LoVo (cell line): ENCODE measurements at regions not wholly inside any gene's neighbourhood (a gene's known extent, or its start where the extent isn't known, plus 50 kb on each side); places are given as distances from the start of the nearest gene placed in this dataset.

Experiments used
- DNase-seq: peaks from one replicate; pipeline ENCODE4 v3.0.0-alpha.2; 2016; ENCODE audit warnings: low spot score

GRCh38 chr4:171759274-171759673, 53.9 kb upstream of the GALNTL6 start:
- no peak for DNase-seq

- no peak for DNase-seq
These were observed 61.7 kb upstream of the GALNTL6 start for GRCh38 chr4:171751538-171751937.

GRCh38 chr4:171746418-171746817, 66.8 kb upstream of the GALNTL6 start:
- no peak for DNase-seq

GRCh38 chr4:171742436-171742835, 70.8 kb upstream of the GALNTL6 start:
- DNase-seq, result no peak

GRCh38 chr4:171727185-171727584, 86.0 kb upstream of the GALNTL6 start:
- DNase-seq, result no peak

GRCh38 chr4:171721937-171722336, 91.3 kb upstream of the GALNTL6 start:
- DNase-seq, result no peak

- DNase-seq, result no peak
These were observed 93.5 kb upstream of the GALNTL6 start for GRCh38 chr4:171719691-171720090.

- no peak for DNase-seq
These were observed 94.5 kb upstream of the GALNTL6 start for GRCh38 chr4:171718665-171719064.

GRCh38 chr4:171718069-171718468, 95.1 kb upstream of the GALNTL6 start:
- no peak for DNase-seq

GRCh38 chr4:171717231-171717741, 95.9 kb upstream of the GALNTL6 start:
- DNase-seq, result no peak

GRCh38 chr4:171715973-171716372, 97.2 kb upstream of the GALNTL6 start:
- DNase-seq, result no peak

- DNase-seq, result no peak
These were observed 98.3 kb upstream of the GALNTL6 start for GRCh38 chr4:171714791-171715454.

GRCh38 chr4:171710743-171711142, 102.5 kb upstream of the GALNTL6 start:
- DNase-seq, result no peak

- DNase-seq, result no peak
These were observed 136.5 kb upstream of the GALNTL6 start for GRCh38 chr4:171676555-171677215.

- no peak for DNase-seq
These were observed 138.4 kb upstream of the GALNTL6 start for GRCh38 chr4:171674781-171675180.

GRCh38 chr4:171668403-171668802, 144.8 kb upstream of the GALNTL6 start:
- no peak for DNase-seq

GRCh38 chr4:171667906-171668305, 145.3 kb upstream of the GALNTL6 start:
- no peak for DNase-seq

GRCh38 chr4:171651071-171651470, 162.1 kb upstream of the GALNTL6 start:
- no peak for DNase-seq

- DNase-seq, result no peak
These were observed 162.7 kb upstream of the GALNTL6 start for GRCh38 chr4:171650543-171650942.

- no peak for DNase-seq
These were observed 164.3 kb upstream of the GALNTL6 start for GRCh38 chr4:171648926-171649325.

GRCh38 chr4:171646984-171647383, 166.2 kb upstream of the GALNTL6 start:
- DNase-seq, result no peak

- DNase-seq, result no peak
These were observed 168.7 kb upstream of the GALNTL6 start for GRCh38 chr4:171644430-171645057.

GRCh38 chr4:171639540-171639939, 173.7 kb upstream of the GALNTL6 start:
- DNase-seq, result no peak
